ENCODE measurements at regions not wholly inside any gene's neighbourhood (a gene's known extent, or its start where the extent isn't known, plus 50 kb on each side); places are given as distances from the start of the nearest gene placed in this dataset.

- ATAC-seq (ENCODE audit: low read depth) (no peak), DNase-seq (no peak)
- ChIA-PET CTCF (no interaction called here), POLR2A (ENCODE audit: unreplicated experiment) (no interaction called here)
- H2BK15ac ChIP-seq (ENCODE audit: low read depth, low read length), result no peak overlapping the region
- in situ Hi-C loops (cut with MboI; ENCODE audit: low sequenced_read_pairs), result no loop called here
- H3K18ac ChIP-seq (ENCODE audit: low read depth, low read length), result no peak overlapping the region
- H3K9me1 ChIP-seq (ENCODE audit: insufficient read depth, low read length), result no peaks in the 10 kb centered on the region
- H3K4me1 ChIP-seq (ENCODE audit: control insufficient read depth, insufficient read depth, low read length), result no peaks in the 10 kb centered on the region
- no peak overlapping the region for H2AK9ac ChIP-seq (replicated peaks; ENCODE audit: low read depth, low read length, poor library complexity)
- no peak overlapping the region for H2AK5ac ChIP-seq (ENCODE audit: low read depth, low read length)
- no peak overlapping the region for H3K4me2 ChIP-seq (ENCODE audit: low read depth, low read length)
- intact Hi-C loops (cut with micrococcal nuclease), result no loop called here
- H3K27me3 ChIP-seq (ENCODE audit: control insufficient read depth, insufficient read depth, low read length), result no peaks in the 10 kb centered on the region
- H3K56ac ChIP-seq (ENCODE audit: extremely low read depth, insufficient read depth, low read length), result no peak overlapping the region
- H2BK120ac ChIP-seq (ENCODE audit: low read depth, low read length), result no peak overlapping the region
- no peak overlapping the region for H3K14ac ChIP-seq (replicated peaks; ENCODE audit: low read depth, low read length)
- no CpG with 5 or more reads among the region's 2 CpGs for WGBS, 2 experiments (ENCODE audit: extremely low coverage in 2 of 2, insufficient read length in 1 of 2)
- H2BK5ac ChIP-seq (ENCODE audit: low read depth, low read length, poor library complexity, severe bottlenecking), result no peak overlapping the region
- H2BK20ac ChIP-seq (ENCODE audit: low read depth, low read length), result no peak overlapping the region
- no peaks in the 10 kb centered on the region for H4K20me1 ChIP-seq (ENCODE audit: insufficient read depth, low read length)
- dilution Hi-C loops (cut with HindIII; ENCODE audit: low sequenced_read_pairs, unreplicated experiment), result no loop called here
- H3K4me3 ChIP-seq (ENCODE audit: insufficient read depth, low read depth, low read length), result no peak overlapping the region
- H4K5ac ChIP-seq (ENCODE audit: low read depth, low read length), result no peak overlapping the region
- no peak overlapping the region for H3K27ac ChIP-seq (ENCODE audit: insufficient read depth, low read length)
- H2AFZ ChIP-seq (replicated peaks; ENCODE audit: low read length, poor library complexity), result no peak overlapping the region
- no peak overlapping the region for H3K4ac ChIP-seq (ENCODE audit: low read depth, low read length)
- TF ChIP-seq CTCF (conservative IDR thresholded peaks at IDR 0.05; ENCODE audit: low read depth, low read length) (no peak), FOS (IDR thresholded peaks at IDR 0.05; ENCODE audit: low read depth, low read length) (no peak), MAFK (IDR thresholded peaks at IDR 0.05; ENCODE audit: low read depth, low read length) (no peak), ELK1 (IDR thresholded peaks at IDR 0.05; ENCODE audit: borderline replicate concordance, low read depth, low read length) (no peak), NFE2L2 (IDR thresholded peaks at IDR 0.05; ENCODE audit: low read depth, low read length) (no peak), MXI1 (IDR thresholded peaks at IDR 0.05; ENCODE audit: borderline replicate concordance, low read depth, low read length) (no peak), BHLHE40 (IDR thresholded peaks at IDR 0.05; ENCODE audit: low read depth, low read length) (no peak), CHD1 (IDR thresholded peaks at IDR 0.05; ENCODE audit: low read depth, low read length) (no peak)
- no peak overlapping the region for H3K9ac ChIP-seq (ENCODE audit: low read depth, low read length)
- H4K8ac ChIP-seq (ENCODE audit: low read depth in 2 of 2, low read length in 2 of 2), result no peak overlapping the region
- no peaks in the 10 kb centered on the region for H3K36me3 ChIP-seq (ENCODE audit: control insufficient read depth, insufficient read depth, low read length)
- no peak overlapping the region for H4K91ac ChIP-seq (ENCODE audit: insufficient read depth, low read depth, low read length)
- H3K9me3 ChIP-seq (ENCODE audit: control insufficient read depth, insufficient read depth, low read length), result peaks cover 4% of the 10 kb centered on the region
- BruUV-seq (replicated peaks), result no TSS peak
- no peak overlapping the region for H3K23ac ChIP-seq (ENCODE audit: low read depth, low read length)
- H3K79me1 ChIP-seq (ENCODE audit: low read depth in 1 of 2, low read length in 2 of 2), result no peaks in the 10 kb centered on the region
Measured at GRCh38 chr5:89893546-89893945, 516.0 kb downstream of the CETN3 start.
